ENCODE measurements at regions not wholly inside any gene's neighbourhood (a gene's known extent, or its start where the extent isn't known, plus 50 kb on each side); places are given as distances from the start of the nearest gene placed in this dataset.

DNA sequence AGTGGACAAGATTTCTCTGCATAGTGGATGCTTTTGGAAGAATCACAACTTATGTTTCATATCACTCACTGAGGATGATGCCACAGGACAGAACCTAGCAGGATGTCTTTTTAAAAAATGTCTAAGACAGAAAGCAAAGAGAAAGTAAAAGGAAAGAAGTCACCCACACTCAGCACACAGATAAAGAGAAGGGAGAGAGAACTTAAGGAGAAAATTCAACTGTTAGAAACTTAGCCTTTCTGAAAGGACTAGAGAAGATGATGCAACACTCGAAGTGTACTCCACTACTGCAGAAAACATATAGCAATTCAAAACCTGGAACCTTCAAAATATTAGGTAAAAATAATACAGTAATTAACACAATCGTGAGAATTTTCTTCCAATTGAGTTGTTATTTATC lies 52.8 kb upstream of the STK26 start:
- no peak for DNase-seq (ENCODE audit: low read depth)
- TF ChIP-seq, protein P1, sequence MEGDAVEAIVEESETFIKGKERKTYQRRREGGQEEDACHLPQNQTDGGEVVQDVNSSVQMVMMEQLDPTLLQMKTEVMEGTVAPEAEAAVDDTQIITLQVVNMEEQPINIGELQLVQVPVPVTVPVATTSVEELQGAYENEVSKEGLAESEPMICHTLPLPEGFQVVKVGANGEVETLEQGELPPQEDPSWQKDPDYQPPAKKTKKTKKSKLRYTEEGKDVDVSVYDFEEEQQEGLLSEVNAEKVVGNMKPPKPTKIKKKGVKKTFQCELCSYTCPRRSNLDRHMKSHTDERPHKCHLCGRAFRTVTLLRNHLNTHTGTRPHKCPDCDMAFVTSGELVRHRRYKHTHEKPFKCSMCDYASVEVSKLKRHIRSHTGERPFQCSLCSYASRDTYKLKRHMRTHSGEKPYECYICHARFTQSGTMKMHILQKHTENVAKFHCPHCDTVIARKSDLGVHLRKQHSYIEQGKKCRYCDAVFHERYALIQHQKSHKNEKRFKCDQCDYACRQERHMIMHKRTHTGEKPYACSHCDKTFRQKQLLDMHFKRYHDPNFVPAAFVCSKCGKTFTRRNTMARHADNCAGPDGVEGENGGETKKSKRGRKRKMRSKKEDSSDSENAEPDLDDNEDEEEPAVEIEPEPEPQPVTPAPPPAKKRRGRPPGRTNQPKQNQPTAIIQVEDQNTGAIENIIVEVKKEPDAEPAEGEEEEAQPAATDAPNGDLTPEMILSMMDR (IDR thresholded peaks at IDR 0.05; ENCODE audit: insufficient read depth, low read length, severe bottlenecking): no peak
- Histone ChIP-seq H3K36me3 (ENCODE audit: control insufficient read depth, insufficient read depth, low read length) (no peaks in the 10 kb centered on the region), H3K27me3 (ENCODE audit: control insufficient read depth, insufficient read depth, low read length) (no peaks in the 10 kb centered on the region), H3K4me3 (ENCODE audit: low read depth, low read length) (no peak overlapping the region)
- FAIRE-seq: no peak
